ENCODE measurements at regions not wholly inside any gene's neighbourhood (a gene's known extent, or its start where the extent isn't known, plus 50 kb on each side); places are given as distances from the start of the nearest gene placed in this dataset.

DNA sequence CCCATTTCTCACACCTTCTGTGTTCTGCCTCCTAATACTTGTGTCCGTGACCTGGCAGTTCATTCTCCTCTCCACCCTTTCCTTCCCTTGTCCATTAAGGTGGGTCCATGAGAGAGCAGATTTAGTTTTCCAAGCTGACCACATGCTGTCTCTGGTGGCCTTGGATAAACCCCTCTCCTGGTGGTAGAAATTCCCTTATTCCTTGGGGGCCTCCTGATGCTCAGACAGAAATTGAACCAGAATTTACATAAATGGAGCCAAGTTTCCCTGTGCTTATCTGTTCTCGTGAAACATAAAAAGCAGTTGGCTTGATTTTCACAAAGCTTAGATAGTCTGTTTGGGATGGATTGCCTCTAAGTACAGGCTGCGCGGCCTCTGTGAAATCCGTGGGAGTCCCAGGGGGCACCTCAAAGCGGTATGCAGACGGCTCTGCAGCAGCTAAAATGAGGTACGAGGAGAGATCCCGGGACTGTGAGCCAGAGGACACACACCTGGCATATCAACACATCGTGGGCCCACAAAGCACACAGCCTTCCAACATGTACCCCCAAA, 101.0 kb upstream of the NMNAT3 start:
- Mint-ChIP-seq H3K4me1 (peaks cover 21% of the 10 kb centered on the region), H3K27ac (peak overlapping the region; percentile 47), H3K27me3 (ENCODE audit: low read depth) (no peaks in the 10 kb centered on the region), H3K36me3 (no peaks in the 10 kb centered on the region), H3K9me3 (no peaks in the 10 kb centered on the region), H3K4me3 (no peak overlapping the region)
- no peak for DNase-seq (ENCODE audit: low spot score in 2 of 2, unreplicated experiment in 2 of 2)
- TF ChIP-seq, protein P1, sequence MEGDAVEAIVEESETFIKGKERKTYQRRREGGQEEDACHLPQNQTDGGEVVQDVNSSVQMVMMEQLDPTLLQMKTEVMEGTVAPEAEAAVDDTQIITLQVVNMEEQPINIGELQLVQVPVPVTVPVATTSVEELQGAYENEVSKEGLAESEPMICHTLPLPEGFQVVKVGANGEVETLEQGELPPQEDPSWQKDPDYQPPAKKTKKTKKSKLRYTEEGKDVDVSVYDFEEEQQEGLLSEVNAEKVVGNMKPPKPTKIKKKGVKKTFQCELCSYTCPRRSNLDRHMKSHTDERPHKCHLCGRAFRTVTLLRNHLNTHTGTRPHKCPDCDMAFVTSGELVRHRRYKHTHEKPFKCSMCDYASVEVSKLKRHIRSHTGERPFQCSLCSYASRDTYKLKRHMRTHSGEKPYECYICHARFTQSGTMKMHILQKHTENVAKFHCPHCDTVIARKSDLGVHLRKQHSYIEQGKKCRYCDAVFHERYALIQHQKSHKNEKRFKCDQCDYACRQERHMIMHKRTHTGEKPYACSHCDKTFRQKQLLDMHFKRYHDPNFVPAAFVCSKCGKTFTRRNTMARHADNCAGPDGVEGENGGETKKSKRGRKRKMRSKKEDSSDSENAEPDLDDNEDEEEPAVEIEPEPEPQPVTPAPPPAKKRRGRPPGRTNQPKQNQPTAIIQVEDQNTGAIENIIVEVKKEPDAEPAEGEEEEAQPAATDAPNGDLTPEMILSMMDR (IDR thresholded peaks at IDR 0.05; ENCODE audit: unreplicated experiment), result no peak

DNA sequence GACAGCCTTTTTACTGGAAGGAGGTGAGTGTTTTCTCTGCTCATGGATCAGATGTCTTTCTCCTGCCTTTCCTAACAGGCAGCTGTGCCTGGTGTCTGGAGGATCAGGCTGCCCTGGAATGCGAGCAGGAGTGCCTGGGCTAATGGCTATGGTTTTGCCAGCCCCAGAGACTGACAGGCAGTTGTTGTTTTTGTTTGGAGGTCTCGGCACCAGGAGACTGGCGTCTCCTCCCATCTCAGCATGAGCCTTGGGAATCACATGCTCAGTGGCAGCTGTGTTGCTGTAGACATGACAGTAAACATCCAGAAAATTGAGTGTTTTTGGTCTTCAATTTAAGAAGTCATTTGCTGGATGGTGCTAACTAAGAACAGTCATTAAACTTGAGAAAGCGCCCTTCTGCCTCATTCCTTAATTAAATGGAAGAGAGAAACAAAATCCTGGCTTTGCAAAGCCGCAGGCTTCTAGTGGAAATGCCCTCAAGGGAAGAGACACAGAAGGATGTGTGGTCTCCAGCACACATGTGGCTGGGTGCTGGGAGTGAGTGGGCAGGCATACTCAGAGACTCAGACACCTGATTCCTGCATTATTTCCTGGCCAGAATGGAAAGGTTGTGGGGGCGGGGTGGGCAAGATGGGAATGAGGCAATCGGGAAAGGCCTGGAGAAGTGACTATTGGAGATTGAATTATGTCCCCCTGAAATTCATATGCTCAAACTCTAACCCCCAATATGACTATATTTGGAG, 97.0 kb upstream of the NMNAT3 start:
- no peak for DNase-seq (ENCODE audit: low spot score in 2 of 2, unreplicated experiment in 2 of 2)
- H3K4me1 Mint-ChIP-seq, result peaks cover 23% of the 10 kb centered on the region
- H3K27ac Mint-ChIP-seq, result peak overlapping the region; percentile 62
- no peak overlapping the region for H3K4me3 Mint-ChIP-seq
- no peaks in the 10 kb centered on the region for H3K27me3 Mint-ChIP-seq (ENCODE audit: low read depth)
- TF ChIP-seq, protein P1 (IDR thresholded peaks at IDR 0.05; ENCODE audit: unreplicated experiment), result no peak
- H3K36me3 Mint-ChIP-seq, result no peaks in the 10 kb centered on the region
- no peaks in the 10 kb centered on the region for H3K9me3 Mint-ChIP-seq

DNA sequence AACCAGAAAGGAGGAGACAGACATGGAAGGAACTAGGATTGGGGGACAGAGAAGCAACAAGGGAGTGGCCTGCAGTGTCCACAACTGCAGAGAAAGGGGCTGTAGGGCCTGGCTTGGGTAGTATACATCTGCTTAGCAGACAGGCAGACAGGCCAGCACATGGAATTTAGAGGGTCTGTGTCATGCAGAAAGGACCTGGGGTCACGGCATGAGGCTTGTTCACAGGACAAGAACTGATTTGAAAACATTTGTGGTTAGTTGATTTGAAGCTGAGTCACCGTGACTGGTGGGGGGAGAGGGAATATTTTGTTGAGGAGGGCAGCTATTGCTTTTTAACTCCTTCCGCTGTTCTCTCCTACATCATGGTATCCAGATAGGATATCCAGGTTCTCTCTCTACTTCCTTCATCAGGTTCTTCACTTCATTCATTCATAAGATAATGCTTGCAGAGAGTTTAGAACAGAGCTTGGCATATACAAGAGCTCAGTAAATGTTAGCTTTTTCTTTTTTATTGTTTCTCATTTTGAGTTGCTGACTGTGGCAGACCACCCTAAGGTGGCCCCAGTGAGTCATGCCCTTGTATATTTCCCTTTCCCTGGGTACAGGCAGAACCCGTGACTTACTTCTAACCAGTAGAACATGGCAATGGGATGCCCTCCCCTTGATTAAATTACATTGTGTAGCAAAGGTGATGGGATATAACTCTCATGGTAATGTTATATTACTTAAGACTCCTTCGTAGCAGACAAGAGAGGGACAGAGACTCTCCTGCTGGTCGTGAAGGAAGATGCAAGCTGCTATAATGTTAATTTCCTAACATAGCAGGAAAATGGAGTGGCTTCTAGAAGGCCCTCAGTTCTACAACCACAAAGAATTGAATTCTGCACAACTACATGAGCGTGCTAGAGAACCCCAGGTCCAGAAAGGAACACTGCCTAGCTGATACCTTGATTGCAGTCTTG, 95.0 kb upstream of the NMNAT3 start:
- no peak overlapping the region for H3K27ac Mint-ChIP-seq
- no peaks in the 10 kb centered on the region for H3K36me3 Mint-ChIP-seq
- peaks cover 16% of the 10 kb centered on the region for H3K4me1 Mint-ChIP-seq
- TF ChIP-seq, protein P1 (IDR thresholded peaks at IDR 0.05; ENCODE audit: unreplicated experiment), result no peak
- no peak overlapping the region for H3K4me3 Mint-ChIP-seq
- no peaks in the 10 kb centered on the region for H3K9me3 Mint-ChIP-seq
- H3K27me3 Mint-ChIP-seq (ENCODE audit: low read depth), result no peaks in the 10 kb centered on the region
- no peak for DNase-seq (ENCODE audit: low spot score in 2 of 2, unreplicated experiment in 2 of 2)

DNA sequence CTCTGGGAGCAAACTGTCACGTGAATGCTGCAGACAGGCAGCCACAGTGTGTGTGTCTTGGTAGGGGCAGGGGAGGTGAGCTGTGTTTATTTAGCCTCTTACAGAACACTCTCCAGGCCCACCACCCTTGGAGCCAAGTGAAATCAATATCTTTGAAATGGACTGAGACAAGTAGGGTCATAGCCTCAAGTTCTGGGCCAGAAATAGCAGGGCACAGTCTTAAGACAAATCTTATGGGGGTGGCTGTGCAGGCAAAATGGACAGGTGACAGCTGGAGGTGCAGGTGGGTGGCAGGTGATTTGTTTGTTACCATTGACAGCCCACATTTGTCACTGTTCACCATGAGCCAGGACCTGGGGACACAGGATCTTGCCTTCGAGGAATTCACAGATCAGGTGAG, 93.6 kb upstream of the NMNAT3 start:
- Mint-ChIP-seq H3K36me3 (no peaks in the 10 kb centered on the region), H3K27me3 (ENCODE audit: low read depth) (no peaks in the 10 kb centered on the region), H3K4me3 (no peak overlapping the region), H3K9me3 (no peaks in the 10 kb centered on the region), H3K27ac (no peak overlapping the region), H3K4me1 (peaks cover 16% of the 10 kb centered on the region)
- DNase-seq (ENCODE audit: low spot score in 2 of 2, unreplicated experiment in 2 of 2), result no peak
- TF ChIP-seq, protein P1 (IDR thresholded peaks at IDR 0.05; ENCODE audit: unreplicated experiment), result no peak

DNA sequence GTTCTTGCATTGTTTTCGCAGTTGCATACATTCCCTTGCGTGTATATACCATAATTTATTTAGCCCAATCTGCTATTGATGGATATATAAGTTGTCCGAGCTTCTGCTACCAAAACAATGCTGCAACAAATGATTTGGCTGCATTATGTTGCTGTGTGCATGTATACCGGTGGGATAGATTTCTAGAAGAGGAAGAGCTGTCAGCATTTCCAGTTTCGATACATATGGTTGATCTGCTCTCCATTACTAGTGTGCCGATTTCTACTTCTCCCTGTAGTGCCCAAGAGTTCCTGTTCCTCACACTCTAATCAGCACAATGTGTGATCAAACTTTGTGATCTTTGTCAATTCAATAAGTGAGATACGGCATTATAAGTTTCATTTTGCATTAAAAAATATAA, 92.8 kb upstream of the NMNAT3 start:
- TF ChIP-seq, protein P1 (IDR thresholded peaks at IDR 0.05; ENCODE audit: unreplicated experiment), result no peak
- Mint-ChIP-seq H3K36me3 (no peaks in the 10 kb centered on the region), H3K4me1 (peaks cover 16% of the 10 kb centered on the region), H3K9me3 (no peaks in the 10 kb centered on the region), H3K27me3 (ENCODE audit: low read depth) (no peaks in the 10 kb centered on the region), H3K4me3 (no peak overlapping the region), H3K27ac (no peak overlapping the region)
- no peak for DNase-seq (ENCODE audit: low spot score in 2 of 2, unreplicated experiment in 2 of 2)
